ENCODE measurements at regions not wholly inside any gene's neighbourhood (a gene's known extent, or its start where the extent isn't known, plus 50 kb on each side); places are given as distances from the start of the nearest gene placed in this dataset.

GRCh38 chr3:194283221-194284006, 67.7 kb downstream of the CPN2 start:
- TF ChIP-seq YY1 (IDR thresholded peaks at IDR 0.05; ENCODE audit: insufficient read depth, insufficient read length): no peak
- no peak for TF ChIP-seq SUZ12 (IDR thresholded peaks at IDR 0.05; ENCODE audit: extremely low read depth, insufficient read depth, insufficient read length)
